Lower leg skin (tissue), 4 donors: ENCODE measurements at regions not wholly inside any gene's neighbourhood (a gene's known extent, or its start where the extent isn't known, plus 50 kb on each side); places are given as distances from the start of the nearest gene placed in this dataset.

Source experiments
- DNase-seq, 2 donors: peaks; one replicate each; pipeline ENCODE4 v3.0.0-alpha.2; 2019; ENCODE audit warnings: low spot score in 2 of 2
- H3K4me3 ChIP-seq: fragments of 200-600 bp; sonication (generic); 2 replicates; pipeline ENCODE4 v1.5.1; 2017; ENCODE audit warnings: mild to moderate bottlenecking, low read depth; ENCODE audit not compliant: poor library complexity, severe bottlenecking
- CTCF ChIP-seq, 3 donors: fragments of 450-650 bp; IDR thresholded peaks; one replicate each; pipeline ENCODE4 v1.5.1; 2016; ENCODE audit warnings: antibody characterized with exemption in 3 of 3, mild to moderate bottlenecking in 3 of 3, moderate library complexity in 2 of 3
- POLR2A ChIP-seq, 2 donors: fragments of 450-650 bp; IDR thresholded peaks; one replicate each; pipeline ENCODE4 v1.6.1; 2016 to 2017; ENCODE audit warnings: antibody characterized with exemption in 2 of 2, mild to moderate bottlenecking in 1 of 2, moderate library complexity in 1 of 2
- WGBS, 2 donors: methylation state at CpG; one replicate each; pipeline ENCODE4 v1.1.5; 2018; 5-methylcytosine and 5-hydroxymethylcytosine counted together
- intact Hi-C: fragments of 100-400 bp; cut with DNase I; formaldehyde crosslinking; loops from one replicate; pipeline ENCODE4 v1.15.0; 2023; ENCODE audit warnings: low total_unique reads

- intact Hi-C loops: no loop called here
- TF ChIP-seq CTCF (IDR thresholded peaks at IDR 0.05): no peak
- no peak for TF ChIP-seq POLR2A (IDR thresholded peaks at IDR 0.05)
- no peak for DNase-seq
- 54 to 67% methylated on average over 1 of the region's 1 CpG for WGBS, 2 donors
- no peak overlapping the region for H3K4me3 ChIP-seq
Observed at GRCh38 chr2:59033661-59034060, 792.5 kb upstream of the FANCL start.

- 77 to 82% methylated on average over 3 of the region's 3 CpGs for WGBS, 2 donors
- no peak for TF ChIP-seq CTCF (IDR thresholded peaks at IDR 0.05)
- TF ChIP-seq POLR2A (IDR thresholded peaks at IDR 0.05): no peak
- no peak overlapping the region for H3K4me3 ChIP-seq
- no peak for DNase-seq
- intact Hi-C loops: no loop called here
Observed at GRCh38 chr2:59032499-59032898, 791.4 kb upstream of the FANCL start.

GRCh38 chr2:59029058-59029457, 787.9 kb upstream of the FANCL start:
- TF ChIP-seq CTCF (IDR thresholded peaks at IDR 0.05): no peak
- no peak for TF ChIP-seq POLR2A (IDR thresholded peaks at IDR 0.05)
- intact Hi-C loops: no loop called here
- peak in 1 of 2 donors; percentile 16 for DNase-seq
- WGBS, 2 donors: 60% methylated on average over 6 of the region's 6 CpGs
- no peak overlapping the region for H3K4me3 ChIP-seq

- no peak overlapping the region for H3K4me3 ChIP-seq
- TF ChIP-seq CTCF (IDR thresholded peaks at IDR 0.05) (no peak), POLR2A (IDR thresholded peaks at IDR 0.05) (no peak)
- WGBS, 2 donors: 93% methylated on average over 4 of the region's 4 CpGs
- intact Hi-C loops: no loop called here
- no peak for DNase-seq
Observed at GRCh38 chr2:59027320-59027719, 786.2 kb upstream of the FANCL start.

GRCh38 chr2:59025157-59025757, 784.1 kb upstream of the FANCL start:
- intact Hi-C loops: no loop called here
- WGBS, 2 donors: 75 to 77% methylated on average over 5 of the region's 5 CpGs
- no peak for TF ChIP-seq POLR2A (IDR thresholded peaks at IDR 0.05)
- no peak for TF ChIP-seq CTCF (IDR thresholded peaks at IDR 0.05)
- H3K4me3 ChIP-seq: no peak overlapping the region
- no peak for DNase-seq

- intact Hi-C loops: no loop called here
- DNase-seq: no peak
- 87 to 93% methylated on average over 1 of the region's 1 CpG for WGBS, 2 donors
- no peak overlapping the region for H3K4me3 ChIP-seq
- TF ChIP-seq CTCF (IDR thresholded peaks at IDR 0.05): no peak
- no peak for TF ChIP-seq POLR2A (IDR thresholded peaks at IDR 0.05)
Observed at GRCh38 chr2:59021786-59022185, 780.7 kb upstream of the FANCL start.
